WTC11 (cell line): ENCODE measurements at regions not wholly inside any gene's neighbourhood (a gene's known extent, or its start where the extent isn't known, plus 50 kb on each side); places are given as distances from the start of the nearest gene placed in this dataset.

ENCODE experiments used
- FOXJ3 ChIP-seq: sonication (generic); formaldehyde crosslinking; IDR thresholded peaks from 2 replicates; pipeline ENCODE4 v1.9.0; 2021; ENCODE audit warnings: missing genetic modification reagents, mild to moderate bottlenecking, borderline replicate concordance
- FOXP1 ChIP-seq: sonication (generic); formaldehyde crosslinking; IDR thresholded peaks from 2 replicates; pipeline ENCODE4 v1.8.0; 2022; ENCODE audit warnings: missing genetic modification reagents, mild to moderate bottlenecking, moderate library complexity, borderline replicate concordance
- GTF2I ChIP-seq: fragments of 250-450 bp; sonication (Bioruptor Pico); conservative IDR thresholded peaks from 2 replicates; pipeline ENCODE4 v1.4.0; 2021; ENCODE audit warnings: mild to moderate bottlenecking
- JUN ChIP-seq: sonication (generic); formaldehyde crosslinking; IDR thresholded peaks from 2 replicates; pipeline ENCODE4 v1.8.0; 2023; ENCODE audit warnings: mild to moderate bottlenecking, missing genetic modification reagents
- NFYB ChIP-seq: sonication (generic); formaldehyde crosslinking; conservative IDR thresholded peaks from 2 replicates; pipeline ENCODE4 v1.8.0; 2022; ENCODE audit warnings: low read depth, missing genetic modification reagents
- RELA ChIP-seq: sonication (generic); formaldehyde crosslinking; IDR thresholded peaks from 2 replicates; pipeline ENCODE4 v1.8.1; 2022; ENCODE audit warnings: missing genetic modification reagents, mild to moderate bottlenecking, borderline replicate concordance
- SP1 ChIP-seq: sonication (generic); formaldehyde crosslinking; conservative IDR thresholded peaks from 2 replicates; pipeline ENCODE4 v1.8.1; 2022; ENCODE audit warnings: missing genetic modification reagents
- TF ChIP-seq, protein P1 (sequence below): sonication (generic); formaldehyde crosslinking; IDR thresholded peaks from 2 replicates; pipeline ENCODE4 v1.8.1; 2022; ENCODE audit warnings: low read depth, mild to moderate bottlenecking, moderate library complexity, missing genetic modification reagents, borderline replicate concordance
- TF ChIP-seq, protein P2 (sequence below): fragments of 200-600 bp; IDR thresholded peaks from 2 replicates; pipeline ENCODE4 v1.8.0; 2022; ENCODE audit warnings: antibody characterized with exemption
- TF ChIP-seq, protein P3 (sequence below): sonication (generic); formaldehyde crosslinking; IDR thresholded peaks from 2 replicates; pipeline ENCODE4 v1.8.0; 2022; ENCODE audit warnings: mild to moderate bottlenecking, missing genetic modification reagents
- TF ChIP-seq, protein P4 (sequence below): sonication (generic); formaldehyde crosslinking; conservative IDR thresholded peaks from 2 replicates; pipeline ENCODE4 v1.8.1; 2022; ENCODE audit warnings: mild to moderate bottlenecking, missing genetic modification reagents
- TF ChIP-seq, protein P5 (sequence below): sonication (generic); formaldehyde crosslinking; IDR thresholded peaks from 2 replicates; pipeline ENCODE4 v1.8.0; 2023; ENCODE audit warnings: missing genetic modification reagents, mild to moderate bottlenecking, borderline replicate concordance
- TF ChIP-seq, protein P6 (sequence below): sonication (generic); formaldehyde crosslinking; IDR thresholded peaks from 2 replicates; pipeline ENCODE4 v1.8.0; 2022; ENCODE audit warnings: mild to moderate bottlenecking, missing genetic modification reagents

DNA sequence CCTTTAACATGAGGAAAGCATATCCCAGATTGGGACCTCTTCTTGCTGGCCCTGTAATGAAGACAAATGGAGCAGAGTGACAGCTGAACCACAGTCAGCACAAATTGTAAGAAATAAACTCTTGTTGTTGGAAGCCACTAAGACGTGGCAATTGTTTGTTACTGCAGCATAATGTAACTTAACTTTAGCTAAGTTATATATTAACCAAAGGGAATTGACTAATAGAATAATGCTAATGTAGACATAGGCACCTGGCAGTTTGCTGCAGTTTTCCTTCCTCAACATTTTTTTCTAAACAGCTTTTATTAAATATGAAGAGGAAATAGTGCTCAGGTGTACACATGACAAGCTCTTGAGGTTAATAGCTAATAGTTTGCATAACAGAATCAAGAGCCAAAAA lies 300.7 kb upstream of the SLC30A5 start:
- TF ChIP-seq, protein P1, sequence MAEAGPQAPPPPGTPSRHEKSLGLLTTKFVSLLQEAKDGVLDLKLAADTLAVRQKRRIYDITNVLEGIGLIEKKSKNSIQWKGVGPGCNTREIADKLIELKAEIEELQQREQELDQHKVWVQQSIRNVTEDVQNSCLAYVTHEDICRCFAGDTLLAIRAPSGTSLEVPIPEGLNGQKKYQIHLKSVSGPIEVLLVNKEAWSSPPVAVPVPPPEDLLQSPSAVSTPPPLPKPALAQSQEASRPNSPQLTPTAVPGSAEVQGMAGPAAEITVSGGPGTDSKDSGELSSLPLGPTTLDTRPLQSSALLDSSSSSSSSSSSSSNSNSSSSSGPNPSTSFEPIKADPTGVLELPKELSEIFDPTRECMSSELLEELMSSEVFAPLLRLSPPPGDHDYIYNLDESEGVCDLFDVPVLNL (CRISPR knock-in tag) = no peak
- TF ChIP-seq, protein P2, sequence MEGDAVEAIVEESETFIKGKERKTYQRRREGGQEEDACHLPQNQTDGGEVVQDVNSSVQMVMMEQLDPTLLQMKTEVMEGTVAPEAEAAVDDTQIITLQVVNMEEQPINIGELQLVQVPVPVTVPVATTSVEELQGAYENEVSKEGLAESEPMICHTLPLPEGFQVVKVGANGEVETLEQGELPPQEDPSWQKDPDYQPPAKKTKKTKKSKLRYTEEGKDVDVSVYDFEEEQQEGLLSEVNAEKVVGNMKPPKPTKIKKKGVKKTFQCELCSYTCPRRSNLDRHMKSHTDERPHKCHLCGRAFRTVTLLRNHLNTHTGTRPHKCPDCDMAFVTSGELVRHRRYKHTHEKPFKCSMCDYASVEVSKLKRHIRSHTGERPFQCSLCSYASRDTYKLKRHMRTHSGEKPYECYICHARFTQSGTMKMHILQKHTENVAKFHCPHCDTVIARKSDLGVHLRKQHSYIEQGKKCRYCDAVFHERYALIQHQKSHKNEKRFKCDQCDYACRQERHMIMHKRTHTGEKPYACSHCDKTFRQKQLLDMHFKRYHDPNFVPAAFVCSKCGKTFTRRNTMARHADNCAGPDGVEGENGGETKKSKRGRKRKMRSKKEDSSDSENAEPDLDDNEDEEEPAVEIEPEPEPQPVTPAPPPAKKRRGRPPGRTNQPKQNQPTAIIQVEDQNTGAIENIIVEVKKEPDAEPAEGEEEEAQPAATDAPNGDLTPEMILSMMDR = no peak
- TF ChIP-seq FOXP1 (no peak), JUN (CRISPR knock-in tag) (no peak), RELA (CRISPR knock-in tag) (no peak), SP1 (CRISPR knock-in tag) (no peak), FOXJ3 (CRISPR knock-in tag) (no peak), GTF2I (CRISPR knock-in tag) (no peak), NFYB (CRISPR knock-in tag) (no peak)
- TF ChIP-seq, protein P3, sequence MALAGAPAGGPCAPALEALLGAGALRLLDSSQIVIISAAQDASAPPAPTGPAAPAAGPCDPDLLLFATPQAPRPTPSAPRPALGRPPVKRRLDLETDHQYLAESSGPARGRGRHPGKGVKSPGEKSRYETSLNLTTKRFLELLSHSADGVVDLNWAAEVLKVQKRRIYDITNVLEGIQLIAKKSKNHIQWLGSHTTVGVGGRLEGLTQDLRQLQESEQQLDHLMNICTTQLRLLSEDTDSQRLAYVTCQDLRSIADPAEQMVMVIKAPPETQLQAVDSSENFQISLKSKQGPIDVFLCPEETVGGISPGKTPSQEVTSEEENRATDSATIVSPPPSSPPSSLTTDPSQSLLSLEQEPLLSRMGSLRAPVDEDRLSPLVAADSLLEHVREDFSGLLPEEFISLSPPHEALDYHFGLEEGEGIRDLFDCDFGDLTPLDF = no peak
- TF ChIP-seq, protein P4, sequence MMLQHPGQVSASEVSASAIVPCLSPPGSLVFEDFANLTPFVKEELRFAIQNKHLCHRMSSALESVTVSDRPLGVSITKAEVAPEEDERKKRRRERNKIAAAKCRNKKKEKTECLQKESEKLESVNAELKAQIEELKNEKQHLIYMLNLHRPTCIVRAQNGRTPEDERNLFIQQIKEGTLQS (CRISPR knock-in tag) = no peak
- TF ChIP-seq, protein P5, sequence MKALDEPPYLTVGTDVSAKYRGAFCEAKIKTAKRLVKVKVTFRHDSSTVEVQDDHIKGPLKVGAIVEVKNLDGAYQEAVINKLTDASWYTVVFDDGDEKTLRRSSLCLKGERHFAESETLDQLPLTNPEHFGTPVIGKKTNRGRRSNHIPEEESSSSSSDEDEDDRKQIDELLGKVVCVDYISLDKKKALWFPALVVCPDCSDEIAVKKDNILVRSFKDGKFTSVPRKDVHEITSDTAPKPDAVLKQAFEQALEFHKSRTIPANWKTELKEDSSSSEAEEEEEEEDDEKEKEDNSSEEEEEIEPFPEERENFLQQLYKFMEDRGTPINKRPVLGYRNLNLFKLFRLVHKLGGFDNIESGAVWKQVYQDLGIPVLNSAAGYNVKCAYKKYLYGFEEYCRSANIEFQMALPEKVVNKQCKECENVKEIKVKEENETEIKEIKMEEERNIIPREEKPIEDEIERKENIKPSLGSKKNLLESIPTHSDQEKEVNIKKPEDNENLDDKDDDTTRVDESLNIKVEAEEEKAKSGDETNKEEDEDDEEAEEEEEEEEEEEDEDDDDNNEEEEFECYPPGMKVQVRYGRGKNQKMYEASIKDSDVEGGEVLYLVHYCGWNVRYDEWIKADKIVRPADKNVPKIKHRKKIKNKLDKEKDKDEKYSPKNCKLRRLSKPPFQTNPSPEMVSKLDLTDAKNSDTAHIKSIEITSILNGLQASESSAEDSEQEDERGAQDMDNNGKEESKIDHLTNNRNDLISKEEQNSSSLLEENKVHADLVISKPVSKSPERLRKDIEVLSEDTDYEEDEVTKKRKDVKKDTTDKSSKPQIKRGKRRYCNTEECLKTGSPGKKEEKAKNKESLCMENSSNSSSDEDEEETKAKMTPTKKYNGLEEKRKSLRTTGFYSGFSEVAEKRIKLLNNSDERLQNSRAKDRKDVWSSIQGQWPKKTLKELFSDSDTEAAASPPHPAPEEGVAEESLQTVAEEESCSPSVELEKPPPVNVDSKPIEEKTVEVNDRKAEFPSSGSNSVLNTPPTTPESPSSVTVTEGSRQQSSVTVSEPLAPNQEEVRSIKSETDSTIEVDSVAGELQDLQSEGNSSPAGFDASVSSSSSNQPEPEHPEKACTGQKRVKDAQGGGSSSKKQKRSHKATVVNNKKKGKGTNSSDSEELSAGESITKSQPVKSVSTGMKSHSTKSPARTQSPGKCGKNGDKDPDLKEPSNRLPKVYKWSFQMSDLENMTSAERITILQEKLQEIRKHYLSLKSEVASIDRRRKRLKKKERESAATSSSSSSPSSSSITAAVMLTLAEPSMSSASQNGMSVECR = no peak
- TF ChIP-seq, protein P6, sequence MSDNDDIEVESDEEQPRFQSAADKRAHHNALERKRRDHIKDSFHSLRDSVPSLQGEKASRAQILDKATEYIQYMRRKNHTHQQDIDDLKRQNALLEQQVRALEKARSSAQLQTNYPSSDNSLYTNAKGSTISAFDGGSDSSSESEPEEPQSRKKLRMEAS (CRISPR knock-in tag) = no peak
